ENCODE measurements at regions not wholly inside any gene's neighbourhood (a gene's known extent, or its start where the extent isn't known, plus 50 kb on each side); places are given as distances from the start of the nearest gene placed in this dataset.

- Mint-ChIP-seq H3K36me3 (ENCODE audit: insufficient read depth, unreplicated experiment) (no peaks in the 10 kb centered on the region), H3K27ac (ENCODE audit: unreplicated experiment) (no peak overlapping the region), H3K27me3 (ENCODE audit: insufficient read depth, unreplicated experiment) (peaks cover 3% of the 10 kb centered on the region), H3K9me3 (ENCODE audit: unreplicated experiment) (no peaks in the 10 kb centered on the region), H3K4me3 (ENCODE audit: unreplicated experiment) (no peak overlapping the region), H3K4me1 (ENCODE audit: low read depth, unreplicated experiment) (no peaks in the 10 kb centered on the region)
- Histone ChIP-seq H3K27me3 (replicated peaks; ENCODE audit: control insufficient read depth, insufficient read depth, low read length) (no peaks in the 10 kb centered on the region), H3K36me3 (ENCODE audit: control insufficient read depth, insufficient read depth, low read length) (no peaks in the 10 kb centered on the region), H3K4me1 (no peaks in the 10 kb centered on the region), H3K9me3 (no peaks in the 10 kb centered on the region), H3K4me3 (ENCODE audit: low read depth, low read length) (no peak overlapping the region)
- no peak for DNase-seq
- CTCF ChIA-PET, result no interaction called here
- intact Hi-C loops (cut with micrococcal nuclease; ENCODE audit: unreplicated experiment), result no loop called here
- TF ChIP-seq CTCF (IDR thresholded peaks at IDR 0.05; ENCODE audit: insufficient read depth in 1 of 2, low read depth in 1 of 2, low read length in 1 of 2, severe bottlenecking in 1 of 2, unreplicated experiment in 1 of 2), result no peak
- POLR2A ChIA-PET, result no interaction called here
- BruUV-seq (replicated peaks), result no TSS peak
Measured at GRCh38 chr2:107266555-107266954, 380.6 kb upstream of the ST6GAL2 start.

GRCh38 chr2:107267086-107267485 is 381.1 kb upstream of the ST6GAL2 start:
- peaks cover 3% of the 10 kb centered on the region for H3K27me3 Mint-ChIP-seq (ENCODE audit: insufficient read depth, unreplicated experiment)
- H3K27ac Mint-ChIP-seq (ENCODE audit: unreplicated experiment), result no peak overlapping the region
- no peak for DNase-seq
- no peaks in the 10 kb centered on the region for H3K4me1 Mint-ChIP-seq (ENCODE audit: low read depth, unreplicated experiment)
- H3K36me3 Mint-ChIP-seq (ENCODE audit: insufficient read depth, unreplicated experiment), result no peaks in the 10 kb centered on the region
- no peaks in the 10 kb centered on the region for H3K9me3 ChIP-seq
- intact Hi-C loops (cut with micrococcal nuclease; ENCODE audit: unreplicated experiment), result no loop called here
- BruUV-seq (replicated peaks), result no TSS peak
- no peaks in the 10 kb centered on the region for H3K27me3 ChIP-seq (replicated peaks; ENCODE audit: control insufficient read depth, insufficient read depth, low read length)
- TF ChIP-seq CTCF (IDR thresholded peaks at IDR 0.05; ENCODE audit: insufficient read depth in 1 of 2, low read depth in 1 of 2, low read length in 1 of 2, severe bottlenecking in 1 of 2, unreplicated experiment in 1 of 2), result no peak
- H3K9me3 Mint-ChIP-seq (ENCODE audit: unreplicated experiment), result no peaks in the 10 kb centered on the region
- ChIA-PET CTCF (no interaction called here), POLR2A (no interaction called here)
- H3K36me3 ChIP-seq (ENCODE audit: control insufficient read depth, insufficient read depth, low read length), result no peaks in the 10 kb centered on the region
- no peak overlapping the region for H3K4me3 ChIP-seq (ENCODE audit: low read depth, low read length)
- no peaks in the 10 kb centered on the region for H3K4me1 ChIP-seq
- no peak overlapping the region for H3K4me3 Mint-ChIP-seq (ENCODE audit: unreplicated experiment)

GRCh38 chr2:107276034-107276433 is 390.1 kb upstream of the ST6GAL2 start:
- peaks cover 14% of the 10 kb centered on the region for H3K27me3 Mint-ChIP-seq (ENCODE audit: insufficient read depth, unreplicated experiment)
- no peak overlapping the region for H3K27ac Mint-ChIP-seq (ENCODE audit: unreplicated experiment)
- Histone ChIP-seq H3K27me3 (replicated peaks; ENCODE audit: control insufficient read depth, insufficient read depth, low read length) (no peaks in the 10 kb centered on the region), H3K9me3 (no peaks in the 10 kb centered on the region), H3K4me1 (no peaks in the 10 kb centered on the region), H3K36me3 (ENCODE audit: control insufficient read depth, insufficient read depth, low read length) (no peaks in the 10 kb centered on the region), H3K4me3 (ENCODE audit: low read depth, low read length) (no peak overlapping the region)
- BruUV-seq (replicated peaks), result no TSS peak
- H3K9me3 Mint-ChIP-seq (ENCODE audit: unreplicated experiment), result no peaks in the 10 kb centered on the region
- ChIA-PET CTCF (no interaction called here), POLR2A (no interaction called here)
- no peak for DNase-seq
- TF ChIP-seq CTCF (IDR thresholded peaks at IDR 0.05; ENCODE audit: insufficient read depth in 1 of 2, low read depth in 1 of 2, low read length in 1 of 2, severe bottlenecking in 1 of 2, unreplicated experiment in 1 of 2), result no peak
- no peak overlapping the region for H3K4me3 Mint-ChIP-seq (ENCODE audit: unreplicated experiment)
- H3K4me1 Mint-ChIP-seq (ENCODE audit: low read depth, unreplicated experiment), result no peaks in the 10 kb centered on the region
- intact Hi-C loops (cut with micrococcal nuclease; ENCODE audit: unreplicated experiment), result no loop called here
- no peaks in the 10 kb centered on the region for H3K36me3 Mint-ChIP-seq (ENCODE audit: insufficient read depth, unreplicated experiment)
